CD1c-positive myeloid dendritic cell (primary cell): ENCODE measurements at regions not wholly inside any gene's neighbourhood (a gene's known extent, or its start where the extent isn't known, plus 50 kb on each side); places are given as distances from the start of the nearest gene placed in this dataset.
A peak's percentile ranks its signal among the peaks of the same experiment; 100 is the strongest.

Source experiments
- DNase-seq: peaks from one replicate; pipeline ENCODE4 v3.0.0-alpha.2; 2016; ENCODE audit errors: extremely low spot score

DNA sequence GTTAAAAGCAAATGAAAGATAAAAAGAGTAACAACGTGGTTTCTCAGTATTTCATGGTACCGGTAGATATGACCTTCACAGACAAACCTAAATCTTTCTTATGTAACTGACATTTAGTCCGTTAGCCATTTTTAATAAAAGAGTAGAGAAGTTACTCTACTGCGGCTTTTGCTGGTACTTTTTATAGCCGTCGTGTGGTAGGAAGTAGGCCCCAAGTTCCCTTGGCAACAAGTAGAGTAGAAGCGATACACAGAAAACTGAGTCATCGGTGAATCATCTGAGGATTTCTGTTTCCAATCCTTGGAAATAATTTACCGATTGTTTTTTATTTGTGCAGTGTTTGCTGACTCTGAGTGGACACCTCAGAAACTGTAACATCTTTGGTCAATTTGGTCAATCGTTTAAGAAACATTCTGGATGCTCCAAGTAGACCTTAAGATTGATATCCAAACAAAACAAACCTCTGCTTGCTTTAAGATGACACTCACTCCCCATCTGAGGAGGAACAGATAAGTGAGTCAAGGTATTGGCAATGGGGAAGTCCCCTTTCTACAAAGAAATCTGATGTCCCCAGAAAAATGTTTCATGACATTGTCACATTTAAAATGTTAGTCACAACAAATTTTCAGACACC, 63.9 kb upstream of the AHR start:
- DNase-seq: peak; percentile 95

DNA sequence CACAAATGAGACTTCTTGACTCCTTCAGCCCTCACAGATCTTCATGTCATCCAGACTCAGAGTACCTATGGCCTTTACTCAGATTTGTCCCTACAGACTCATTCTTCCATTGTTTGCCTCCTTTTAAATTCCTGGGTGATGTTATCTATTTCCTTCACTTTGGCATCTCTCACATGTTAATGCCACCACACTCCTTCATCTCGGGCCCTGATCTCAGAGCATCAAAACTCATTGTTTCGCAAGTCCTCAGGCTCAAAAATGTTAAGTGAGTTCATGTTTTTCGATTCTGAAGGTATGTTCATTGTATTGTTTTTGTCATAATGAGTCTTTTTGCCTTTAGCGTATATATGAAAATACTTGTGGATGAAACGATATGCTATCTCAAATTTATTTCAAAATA, 62.3 kb upstream of the AHR start:
- no peak for DNase-seq

DNA sequence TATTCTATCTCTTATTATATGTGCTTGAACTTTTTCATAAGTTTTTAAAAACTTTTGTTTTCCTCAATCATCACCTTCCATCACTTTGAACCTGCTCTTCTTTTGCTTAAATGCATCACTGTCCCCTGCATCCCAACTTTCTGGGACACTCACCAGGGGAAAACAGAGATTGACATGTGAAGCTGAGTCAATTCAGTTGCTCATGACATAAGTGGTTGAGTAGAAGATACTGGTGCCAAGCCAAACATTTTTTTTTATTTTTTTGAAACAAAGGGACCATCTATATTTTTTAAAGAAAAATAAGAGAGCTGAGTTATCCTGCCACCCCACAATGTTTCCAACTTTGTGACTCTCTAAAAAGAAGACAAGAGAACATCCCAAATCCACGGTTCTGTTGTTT, 61.8 kb upstream of the AHR start:
- no peak for DNase-seq

DNA sequence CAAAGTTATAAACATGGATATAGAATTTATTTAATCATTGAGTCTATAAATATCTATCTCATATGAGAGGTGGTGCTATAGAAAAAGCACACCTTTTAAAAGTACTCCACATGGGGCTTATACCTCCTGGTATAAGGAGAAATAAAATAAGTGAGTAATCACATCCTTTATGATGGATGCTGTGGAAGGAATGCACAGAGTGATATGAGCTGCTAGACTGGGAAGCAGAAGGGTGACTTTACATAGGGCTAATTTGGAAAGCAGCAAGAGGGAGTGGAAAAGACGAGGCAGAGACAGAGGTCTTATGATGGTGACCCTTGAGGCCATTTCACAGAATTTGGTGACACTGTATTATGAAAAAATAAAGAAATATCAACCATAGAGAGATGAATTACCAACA, 59.4 kb upstream of the AHR start:
- DNase-seq: no peak

DNA sequence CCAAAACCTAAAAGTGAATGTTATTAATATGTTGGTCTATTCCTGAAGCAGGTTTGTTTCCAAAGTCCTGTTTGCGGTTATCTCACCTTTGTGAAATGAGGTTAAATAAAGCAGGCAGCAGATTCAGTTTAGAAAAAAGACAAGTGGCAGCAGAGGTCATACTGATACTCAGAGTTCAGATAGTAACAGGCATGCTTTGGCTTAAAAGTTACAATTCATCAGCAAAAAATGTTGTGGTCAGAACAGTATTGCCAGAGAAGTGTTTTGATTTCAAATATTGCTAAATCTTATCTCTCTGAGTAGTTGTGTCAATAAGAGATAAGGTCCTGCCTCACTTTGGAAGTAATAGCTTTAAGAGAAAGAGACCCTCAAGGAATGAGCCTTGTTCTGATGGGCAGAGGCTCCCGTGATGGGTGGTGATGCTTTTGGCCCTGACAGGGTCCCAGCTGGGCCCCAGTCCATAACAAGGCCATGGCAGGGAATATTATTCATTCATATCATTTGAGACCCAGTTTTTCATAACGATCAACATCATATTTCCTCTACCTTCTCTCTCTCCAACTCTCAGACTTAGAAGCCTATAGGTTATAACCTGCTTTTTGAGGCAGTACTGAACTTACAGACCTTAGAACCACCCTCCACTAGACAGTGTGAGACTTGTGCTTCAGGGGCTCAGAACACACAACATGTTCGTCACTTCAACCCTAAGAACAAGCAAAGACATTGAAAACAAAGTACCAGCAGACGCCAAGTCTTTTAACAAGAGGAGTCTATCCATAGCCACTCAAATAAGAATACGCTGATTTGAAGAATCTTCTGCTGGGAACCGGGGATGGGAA, 58.5 kb upstream of the AHR start:
- DNase-seq: no peak

DNA sequence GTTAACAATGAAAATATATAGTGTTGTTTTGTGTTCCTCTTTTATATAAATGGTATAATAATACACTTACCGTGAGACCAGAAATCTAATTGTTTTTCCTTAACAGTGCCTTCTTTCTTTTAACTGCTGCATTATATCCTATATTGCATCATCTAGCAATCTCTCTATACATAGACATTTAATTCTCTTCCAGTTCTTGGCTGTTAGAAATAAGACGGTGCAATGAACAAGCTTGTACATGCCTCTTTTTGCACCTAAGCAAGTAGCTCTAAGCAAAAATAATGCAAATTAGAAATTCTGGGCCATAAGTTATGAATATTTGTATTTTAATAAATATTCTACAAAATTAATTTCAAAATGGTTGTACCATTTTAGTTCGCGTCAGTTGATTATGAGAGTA, 55.9 kb upstream of the AHR start:
- no peak for DNase-seq

DNA sequence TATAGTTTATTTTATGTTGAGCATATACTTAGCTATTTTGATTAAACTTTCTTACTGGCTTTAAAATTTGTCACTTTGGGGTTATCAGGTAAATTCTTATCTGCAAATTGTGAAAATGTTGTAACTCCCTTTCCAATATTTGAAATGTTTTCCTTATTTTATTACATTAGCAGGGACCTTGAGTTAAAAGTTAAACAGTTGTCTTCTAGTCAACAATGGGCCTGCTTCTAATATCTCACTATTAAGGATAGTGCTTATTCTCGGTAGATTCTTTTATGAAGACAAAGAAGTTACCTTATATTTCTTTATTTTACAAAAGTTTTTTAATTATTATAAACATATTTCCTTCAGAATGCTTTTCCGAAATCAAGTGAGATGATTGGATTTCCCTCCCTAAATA, 53.7 kb upstream of the AHR start:
- DNase-seq: no peak

DNA sequence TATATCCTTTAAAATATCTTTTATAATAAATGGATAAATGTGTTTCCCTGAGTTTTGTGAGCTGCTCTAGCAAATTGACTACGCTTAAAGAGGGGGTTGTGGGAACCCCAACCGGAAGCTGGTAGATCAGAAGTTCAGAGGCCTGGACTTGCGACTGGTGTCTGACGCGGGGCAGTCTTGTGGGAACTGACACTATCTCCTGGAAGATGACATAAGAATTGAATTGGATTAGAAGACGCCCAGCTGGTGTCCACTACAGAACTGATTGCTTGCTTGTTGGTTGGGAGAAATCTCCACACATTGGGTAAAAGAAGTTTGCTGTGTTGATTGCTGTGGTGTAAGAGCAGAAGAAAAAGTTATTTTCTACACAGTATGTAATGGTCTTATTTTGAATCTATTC, 51.1 kb upstream of the AHR start:
- no peak for DNase-seq

DNA sequence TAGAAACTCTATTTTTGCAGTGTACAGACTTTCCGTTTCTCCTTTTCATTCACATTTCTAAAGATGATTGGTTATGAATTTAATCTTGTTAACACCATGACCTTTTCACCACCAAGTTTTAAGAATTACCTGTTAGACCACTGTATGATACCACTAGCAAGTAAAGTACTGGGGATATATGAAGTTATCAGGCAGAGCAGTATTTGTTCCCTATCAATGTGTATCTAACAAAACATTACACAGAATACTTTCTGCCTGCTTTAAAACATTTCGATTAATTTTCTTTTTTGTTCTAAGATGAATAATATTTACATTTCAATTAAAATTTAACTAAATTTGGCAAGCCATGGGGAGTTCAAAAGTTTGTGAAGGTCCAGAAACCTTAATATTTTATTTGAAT, 49.9 kb upstream of the AHR start:
- DNase-seq: no peak
